HepG2 (cell line): ENCODE measurements at regions not wholly inside any gene's neighbourhood (a gene's known extent, or its start where the extent isn't known, plus 50 kb on each side); places are given as distances from the start of the nearest gene placed in this dataset.

Source experiments
- ATAC-seq: fragments of 200-7000 bp; cut with Tn5 transposase; 3 replicates; pipeline ENCODE4 v1.9.1; 2020; ENCODE audit warnings: mild to moderate bottlenecking, moderate library complexity
- BruUV-seq: library from RNA; stranded (reverse); fragments of 400-500 nt; replicated peaks from 2 replicates; lab custom pipeline; 2021; lab: Mats Ljungman, UMichigan
- CTCF ChIA-PET: fragments of 300-600 bp; formaldehyde crosslinking; extraction: SDS; loops from one replicate; lab custom pipeline; 2021; ENCODE audit warnings: low total read pairs, inconsistent platforms, low intra/inter-chr PET ratio; lab: Yijun Ruan, JAX
- POLR2A ChIA-PET: fragments of 350-600 bp; sonication (Branson Sonifier 250); formaldehyde crosslinking; loops from one replicate; lab custom pipeline; 2020; ENCODE audit warnings: antibody characterized with exemption, inconsistent platforms; lab: Yijun Ruan, JAX
- DNase-seq: peaks from one replicate; pipeline ENCODE4 v3.0.0-alpha.2; 2015; ENCODE audit warnings: low spot score
- FAIRE-seq: peaks from 3 replicates; lab custom pipeline; 2011; peaks lifted over from hg19 to GRCh38; lab: Jason Lieb, UNC
- H2AFZ ChIP-seq: one replicate; pipeline ENCODE4 v1.6.1; 2011; ENCODE audit warnings: low read length, inconsistent platforms
- H3K27ac ChIP-seq: fragments of 300-600 bp; 3 replicates; pipeline ENCODE4 v1.8.0; 2011; ENCODE audit warnings: mixed run types, mild to moderate bottlenecking, mixed read lengths, low read length, inconsistent platforms; ENCODE audit not compliant: insufficient read depth; ENCODE audit errors: extremely low read length
- H3K27me3 ChIP-seq, 2 experiments: fragments of 200-600 bp in 1 of 2; 2 replicates in 1 of 2; 3 replicates in 1 of 2; pipeline versions ENCODE4 v1.6.0 to v1.8.0; 2011; ENCODE audit warnings: low read length in 2 of 2, mild to moderate bottlenecking in 2 of 2, moderate library complexity in 2 of 2, inconsistent platforms in 1 of 2; ENCODE audit not compliant: insufficient read depth in 2 of 2, control insufficient read depth in 1 of 2
- H3K36me3 ChIP-seq, 2 experiments: fragments of 200-600 bp in 1 of 2; replicated peaks in 1 of 2; 2 replicates in 1 of 2; 3 replicates in 1 of 2; pipeline versions ENCODE4 v1.5.1 to v1.8.0; 2011; ENCODE audit warnings: low read length in 2 of 2, inconsistent platforms in 1 of 2; ENCODE audit not compliant: insufficient read depth in 2 of 2, control insufficient read depth in 1 of 2
- H3K4me1 ChIP-seq: 2 replicates; pipeline ENCODE4 v1.5.1; 2012; ENCODE audit warnings: low read length, inconsistent platforms; ENCODE audit not compliant: insufficient read depth
- H3K4me2 ChIP-seq: 2 replicates; pipeline ENCODE4 v1.6.0; 2011; ENCODE audit warnings: low read depth, low read length, inconsistent platforms
- H3K4me3 ChIP-seq, 3 experiments: fragments of 200-600 bp in 1 of 3; sonication (generic), shearing (Covaris generic) in 1 of 3; replicated peaks in 1 of 3; 2 replicates each; pipeline ENCODE4 v1.5.1; 2011 to 2016; ENCODE audit warnings: low read length in 3 of 3, inconsistent platforms in 2 of 3, low read depth in 2 of 3, mild to moderate bottlenecking in 2 of 3, control low read depth in 1 of 3, mixed read lengths in 1 of 3; ENCODE audit not compliant: insufficient read depth in 1 of 3
- H3K79me2 ChIP-seq: one replicate; pipeline ENCODE4 v1.6.1; 2011; ENCODE audit warnings: low read length, inconsistent platforms; ENCODE audit not compliant: insufficient read depth
- H3K9ac ChIP-seq: 2 replicates; pipeline ENCODE4 v1.6.0; 2011; ENCODE audit warnings: mild to moderate bottlenecking, low read depth, low read length, inconsistent platforms; ENCODE audit not compliant: insufficient read depth
- H3K9me3 ChIP-seq: 2 replicates; pipeline ENCODE4 v1.5.1; 2012; ENCODE audit warnings: mild to moderate bottlenecking, low read length
- H4K20me1 ChIP-seq: 2 replicates; pipeline ENCODE4 v1.6.0; 2011; ENCODE audit warnings: inconsistent platforms, mild to moderate bottlenecking, low read length, moderate library complexity; ENCODE audit not compliant: insufficient read depth
- BRD4 ChIP-seq: sonication (generic); formaldehyde crosslinking; IDR thresholded peaks from 2 replicates; pipeline ENCODE4 v1.4.0; 2020; ENCODE audit warnings: missing genetic modification reagents
- MAFK ChIP-seq, 2 experiments: IDR thresholded peaks in 1 of 2; conservative IDR thresholded peaks in 1 of 2; 2 replicates each; pipeline ENCODE4 v1.6.1; 2011; ENCODE audit warnings: improper control_type of control experiment in 2 of 2, low read length in 2 of 2
- MIXL1 ChIP-seq: IDR thresholded peaks from 2 replicates; pipeline ENCODE4 v1.6.1; 2016
- ZFYVE20 ChIP-seq: sonication (generic); formaldehyde crosslinking; IDR thresholded peaks from 2 replicates; pipeline ENCODE4 v1.8.0; 2023; ENCODE audit warnings: low read depth, mild to moderate bottlenecking, moderate library complexity, missing genetic modification reagents, borderline replicate concordance
- ZNF577 ChIP-seq: sonication (generic); formaldehyde crosslinking; IDR thresholded peaks from 2 replicates; pipeline ENCODE4 v1.4.0; 2020; ENCODE audit warnings: mild to moderate bottlenecking, low read depth, missing genetic modification reagents, borderline replicate concordance
- WGBS: methylation state at CpG from one replicate; pipeline ENCODE4 v1.1.6; 2017; ENCODE audit warnings: low lambda C conversion rate; 5-methylcytosine and 5-hydroxymethylcytosine counted together
- in situ Hi-C: cut with HindIII; loops from 2 replicates; pipeline ENCODE4 v1.10.0; 2017; ENCODE audit warnings: low pct_unique_long_range_greater_than_20kb; ENCODE audit not compliant: extremely low pct_ligation_motif_present
- intact Hi-C: fragments of 100-400 bp; cut with micrococcal nuclease; formaldehyde crosslinking; loops from one replicate; pipeline ENCODE4 v1.10.0; 2022; ENCODE audit not compliant: unreplicated experiment
- TF ChIP-seq, protein P1 (sequence below): IDR thresholded peaks from 2 replicates; pipeline ENCODE4 v1.6.1; 2012; ENCODE audit warnings: low read length, improper control_type of control experiment
- TF ChIP-seq, protein P2 (sequence below): sonication (generic); formaldehyde crosslinking; conservative IDR thresholded peaks from 2 replicates; pipeline ENCODE4 v1.8.0; 2022; ENCODE audit warnings: low read depth, missing genetic modification reagents
- TF ChIP-seq, protein P3 (sequence below): sonication (generic); formaldehyde crosslinking; IDR thresholded peaks from 2 replicates; pipeline ENCODE4 v1.4.0; 2020; ENCODE audit warnings: missing genetic modification reagents
- TF ChIP-seq, protein P4 (sequence below): sonication (generic); formaldehyde crosslinking; IDR thresholded peaks from 2 replicates; pipeline ENCODE4 v1.4.0; 2020; ENCODE audit warnings: missing genetic modification reagents

DNA sequence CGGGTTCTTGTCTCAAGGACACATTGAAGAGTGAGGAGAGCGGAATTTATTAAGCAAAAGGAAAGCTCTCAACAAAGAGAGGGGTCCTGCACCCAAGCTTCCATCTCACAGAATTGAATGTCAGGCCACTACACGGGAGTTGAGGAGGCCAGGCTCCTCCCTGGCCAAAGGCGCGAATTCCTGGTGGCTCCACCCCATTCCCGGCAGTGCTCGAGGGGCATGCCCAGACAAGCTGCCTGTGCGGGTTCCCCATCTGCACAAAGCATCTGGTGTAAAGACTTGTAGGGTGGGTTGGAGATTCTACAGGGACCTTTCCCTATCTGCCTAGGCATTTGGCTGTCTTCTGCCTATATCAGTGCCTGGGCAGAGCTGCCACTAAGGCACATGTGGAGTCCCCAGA is 648.5 kb upstream of the PKN2 start:
- TF ChIP-seq MAFK (conservative IDR thresholded peaks at IDR 0.05 in 1 of 2, IDR thresholded peaks at IDR 0.05 in 1 of 2; ENCODE audit: low read length in 2 of 2) = no peak
- TF ChIP-seq, protein P1, sequence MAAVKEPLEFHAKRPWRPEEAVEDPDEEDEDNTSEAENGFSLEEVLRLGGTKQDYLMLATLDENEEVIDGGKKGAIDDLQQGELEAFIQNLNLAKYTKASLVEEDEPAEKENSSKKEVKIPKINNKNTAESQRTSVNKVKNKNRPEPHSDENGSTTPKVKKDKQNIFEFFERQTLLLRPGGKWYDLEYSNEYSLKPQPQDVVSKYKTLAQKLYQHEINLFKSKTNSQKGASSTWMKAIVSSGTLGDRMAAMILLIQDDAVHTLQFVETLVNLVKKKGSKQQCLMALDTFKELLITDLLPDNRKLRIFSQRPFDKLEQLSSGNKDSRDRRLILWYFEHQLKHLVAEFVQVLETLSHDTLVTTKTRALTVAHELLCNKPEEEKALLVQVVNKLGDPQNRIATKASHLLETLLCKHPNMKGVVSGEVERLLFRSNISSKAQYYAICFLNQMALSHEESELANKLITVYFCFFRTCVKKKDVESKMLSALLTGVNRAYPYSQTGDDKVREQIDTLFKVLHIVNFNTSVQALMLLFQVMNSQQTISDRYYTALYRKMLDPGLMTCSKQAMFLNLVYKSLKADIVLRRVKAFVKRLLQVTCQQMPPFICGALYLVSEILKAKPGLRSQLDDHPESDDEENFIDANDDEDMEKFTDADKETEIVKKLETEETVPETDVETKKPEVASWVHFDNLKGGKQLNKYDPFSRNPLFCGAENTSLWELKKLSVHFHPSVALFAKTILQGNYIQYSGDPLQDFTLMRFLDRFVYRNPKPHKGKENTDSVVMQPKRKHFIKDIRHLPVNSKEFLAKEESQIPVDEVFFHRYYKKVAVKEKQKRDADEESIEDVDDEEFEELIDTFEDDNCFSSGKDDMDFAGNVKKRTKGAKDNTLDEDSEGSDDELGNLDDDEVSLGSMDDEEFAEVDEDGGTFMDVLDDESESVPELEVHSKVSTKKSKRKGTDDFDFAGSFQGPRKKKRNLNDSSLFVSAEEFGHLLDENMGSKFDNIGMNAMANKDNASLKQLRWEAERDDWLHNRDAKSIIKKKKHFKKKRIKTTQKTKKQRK = no peak
- no peak for TF ChIP-seq BRD4
- no peak for TF ChIP-seq ZFYVE20 (CRISPR knock-in tag)
- TF ChIP-seq MIXL1 (CRISPR knock-in tag) = no peak
- TF ChIP-seq, protein P2, sequence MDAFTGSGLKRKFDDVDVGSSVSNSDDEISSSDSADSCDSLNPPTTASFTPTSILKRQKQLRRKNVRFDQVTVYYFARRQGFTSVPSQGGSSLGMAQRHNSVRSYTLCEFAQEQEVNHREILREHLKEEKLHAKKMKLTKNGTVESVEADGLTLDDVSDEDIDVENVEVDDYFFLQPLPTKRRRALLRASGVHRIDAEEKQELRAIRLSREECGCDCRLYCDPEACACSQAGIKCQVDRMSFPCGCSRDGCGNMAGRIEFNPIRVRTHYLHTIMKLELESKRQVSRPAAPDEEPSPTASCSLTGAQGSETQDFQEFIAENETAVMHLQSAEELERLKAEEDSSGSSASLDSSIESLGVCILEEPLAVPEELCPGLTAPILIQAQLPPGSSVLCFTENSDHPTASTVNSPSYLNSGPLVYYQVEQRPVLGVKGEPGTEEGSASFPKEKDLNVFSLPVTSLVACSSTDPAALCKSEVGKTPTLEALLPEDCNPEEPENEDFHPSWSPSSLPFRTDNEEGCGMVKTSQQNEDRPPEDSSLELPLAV = no peak
- TF ChIP-seq, protein P3, sequence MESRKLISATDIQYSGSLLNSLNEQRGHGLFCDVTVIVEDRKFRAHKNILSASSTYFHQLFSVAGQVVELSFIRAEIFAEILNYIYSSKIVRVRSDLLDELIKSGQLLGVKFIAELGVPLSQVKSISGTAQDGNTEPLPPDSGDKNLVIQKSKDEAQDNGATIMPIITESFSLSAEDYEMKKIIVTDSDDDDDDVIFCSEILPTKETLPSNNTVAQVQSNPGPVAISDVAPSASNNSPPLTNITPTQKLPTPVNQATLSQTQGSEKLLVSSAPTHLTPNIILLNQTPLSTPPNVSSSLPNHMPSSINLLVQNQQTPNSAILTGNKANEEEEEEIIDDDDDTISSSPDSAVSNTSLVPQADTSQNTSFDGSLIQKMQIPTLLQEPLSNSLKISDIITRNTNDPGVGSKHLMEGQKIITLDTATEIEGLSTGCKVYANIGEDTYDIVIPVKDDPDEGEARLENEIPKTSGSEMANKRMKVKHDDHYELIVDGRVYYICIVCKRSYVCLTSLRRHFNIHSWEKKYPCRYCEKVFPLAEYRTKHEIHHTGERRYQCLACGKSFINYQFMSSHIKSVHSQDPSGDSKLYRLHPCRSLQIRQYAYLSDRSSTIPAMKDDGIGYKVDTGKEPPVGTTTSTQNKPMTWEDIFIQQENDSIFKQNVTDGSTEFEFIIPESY (CRISPR knock-in tag) = 0 out of 2 replicates have a peak, but pooled peaks have one; percentile 11
- TF ChIP-seq, protein P4, sequence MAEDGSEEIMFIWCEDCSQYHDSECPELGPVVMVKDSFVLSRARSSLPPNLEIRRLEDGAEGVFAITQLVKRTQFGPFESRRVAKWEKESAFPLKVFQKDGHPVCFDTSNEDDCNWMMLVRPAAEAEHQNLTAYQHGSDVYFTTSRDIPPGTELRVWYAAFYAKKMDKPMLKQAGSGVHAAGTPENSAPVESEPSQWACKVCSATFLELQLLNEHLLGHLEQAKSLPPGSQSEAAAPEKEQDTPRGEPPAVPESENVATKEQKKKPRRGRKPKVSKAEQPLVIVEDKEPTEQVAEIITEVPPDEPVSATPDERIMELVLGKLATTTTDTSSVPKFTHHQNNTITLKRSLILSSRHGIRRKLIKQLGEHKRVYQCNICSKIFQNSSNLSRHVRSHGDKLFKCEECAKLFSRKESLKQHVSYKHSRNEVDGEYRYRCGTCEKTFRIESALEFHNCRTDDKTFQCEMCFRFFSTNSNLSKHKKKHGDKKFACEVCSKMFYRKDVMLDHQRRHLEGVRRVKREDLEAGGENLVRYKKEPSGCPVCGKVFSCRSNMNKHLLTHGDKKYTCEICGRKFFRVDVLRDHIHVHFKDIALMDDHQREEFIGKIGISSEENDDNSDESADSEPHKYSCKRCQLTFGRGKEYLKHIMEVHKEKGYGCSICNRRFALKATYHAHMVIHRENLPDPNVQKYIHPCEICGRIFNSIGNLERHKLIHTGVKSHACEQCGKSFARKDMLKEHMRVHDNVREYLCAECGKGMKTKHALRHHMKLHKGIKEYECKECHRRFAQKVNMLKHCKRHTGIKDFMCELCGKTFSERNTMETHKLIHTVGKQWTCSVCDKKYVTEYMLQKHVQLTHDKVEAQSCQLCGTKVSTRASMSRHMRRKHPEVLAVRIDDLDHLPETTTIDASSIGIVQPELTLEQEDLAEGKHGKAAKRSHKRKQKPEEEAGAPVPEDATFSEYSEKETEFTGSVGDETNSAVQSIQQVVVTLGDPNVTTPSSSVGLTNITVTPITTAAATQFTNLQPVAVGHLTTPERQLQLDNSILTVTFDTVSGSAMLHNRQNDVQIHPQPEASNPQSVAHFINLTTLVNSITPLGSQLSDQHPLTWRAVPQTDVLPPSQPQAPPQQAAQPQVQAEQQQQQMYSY (CRISPR knock-in tag) = no peak
- no peak for TF ChIP-seq ZNF577 (CRISPR knock-in tag)
- H3K4me1 ChIP-seq = peaks cover 9% of the 10 kb centered on the region; the same call in 1 of the 2 replicates
- POLR2A ChIA-PET = no interaction called here
- DNase-seq (no peak), FAIRE-seq (no peak), ATAC-seq (no peak; the same call in 1 of the 3 replicates)
- no peak overlapping the region for H3K4me2 ChIP-seq
- H3K4me3 ChIP-seq = no peak overlapping the region
- H3K9ac ChIP-seq = no peak overlapping the region
- H3K27ac ChIP-seq = no peak overlapping the region
- 35% methylated on average over 3 of the region's 8 CpGs for WGBS
- H3K36me3 ChIP-seq = no peaks in the 10 kb centered on the region
- intact Hi-C loops = no loop called here
- no peaks in the 10 kb centered on the region for H3K79me2 ChIP-seq
- CTCF ChIA-PET = no interaction called here
- H2AFZ ChIP-seq = no peak overlapping the region
- no TSS peak for BruUV-seq
- in situ Hi-C loops = no loop called here
- no peaks in the 10 kb centered on the region for H3K27me3 ChIP-seq
- H3K9me3 ChIP-seq = peaks cover 25% of the 10 kb centered on the region; the same call in 1 of the 2 replicates
- no peaks in the 10 kb centered on the region for H4K20me1 ChIP-seq
